GM12873 (cell line): ENCODE measurements at regions not wholly inside any gene's neighbourhood (a gene's known extent, or its start where the extent isn't known, plus 50 kb on each side); places are given as distances from the start of the nearest gene placed in this dataset.

Source experiments
- TF ChIP-seq, protein P1 (sequence below): IDR thresholded peaks from 2 replicates; pipeline ENCODE4 v1.5.1; 2012; ENCODE audit warnings: low read depth, mild to moderate bottlenecking, moderate library complexity, low read length, control low read depth; ENCODE audit not compliant: insufficient read depth; ENCODE audit errors: missing control alignments

DNA sequence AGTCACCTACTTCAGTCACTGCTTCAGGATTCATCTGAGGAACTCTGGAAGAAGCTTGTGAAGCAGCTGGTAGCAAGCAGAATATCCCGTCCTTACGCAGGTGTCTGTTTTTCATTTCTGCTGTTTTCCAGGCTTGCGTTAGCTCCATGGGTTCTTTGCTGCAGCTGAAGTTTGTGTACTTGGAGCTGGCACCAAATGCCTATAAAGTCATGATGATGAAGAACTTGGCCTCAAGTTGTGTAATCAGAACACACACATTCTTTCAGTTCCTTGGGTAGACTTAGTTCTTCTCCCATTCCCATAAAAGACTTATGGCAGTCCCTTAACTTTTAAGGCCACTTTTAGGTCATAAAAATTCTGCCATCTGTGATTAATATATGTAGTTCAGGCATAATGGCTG is 116.7 kb downstream of the LRRC70 start:
- TF ChIP-seq, protein P1, sequence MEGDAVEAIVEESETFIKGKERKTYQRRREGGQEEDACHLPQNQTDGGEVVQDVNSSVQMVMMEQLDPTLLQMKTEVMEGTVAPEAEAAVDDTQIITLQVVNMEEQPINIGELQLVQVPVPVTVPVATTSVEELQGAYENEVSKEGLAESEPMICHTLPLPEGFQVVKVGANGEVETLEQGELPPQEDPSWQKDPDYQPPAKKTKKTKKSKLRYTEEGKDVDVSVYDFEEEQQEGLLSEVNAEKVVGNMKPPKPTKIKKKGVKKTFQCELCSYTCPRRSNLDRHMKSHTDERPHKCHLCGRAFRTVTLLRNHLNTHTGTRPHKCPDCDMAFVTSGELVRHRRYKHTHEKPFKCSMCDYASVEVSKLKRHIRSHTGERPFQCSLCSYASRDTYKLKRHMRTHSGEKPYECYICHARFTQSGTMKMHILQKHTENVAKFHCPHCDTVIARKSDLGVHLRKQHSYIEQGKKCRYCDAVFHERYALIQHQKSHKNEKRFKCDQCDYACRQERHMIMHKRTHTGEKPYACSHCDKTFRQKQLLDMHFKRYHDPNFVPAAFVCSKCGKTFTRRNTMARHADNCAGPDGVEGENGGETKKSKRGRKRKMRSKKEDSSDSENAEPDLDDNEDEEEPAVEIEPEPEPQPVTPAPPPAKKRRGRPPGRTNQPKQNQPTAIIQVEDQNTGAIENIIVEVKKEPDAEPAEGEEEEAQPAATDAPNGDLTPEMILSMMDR, result no peak

DNA sequence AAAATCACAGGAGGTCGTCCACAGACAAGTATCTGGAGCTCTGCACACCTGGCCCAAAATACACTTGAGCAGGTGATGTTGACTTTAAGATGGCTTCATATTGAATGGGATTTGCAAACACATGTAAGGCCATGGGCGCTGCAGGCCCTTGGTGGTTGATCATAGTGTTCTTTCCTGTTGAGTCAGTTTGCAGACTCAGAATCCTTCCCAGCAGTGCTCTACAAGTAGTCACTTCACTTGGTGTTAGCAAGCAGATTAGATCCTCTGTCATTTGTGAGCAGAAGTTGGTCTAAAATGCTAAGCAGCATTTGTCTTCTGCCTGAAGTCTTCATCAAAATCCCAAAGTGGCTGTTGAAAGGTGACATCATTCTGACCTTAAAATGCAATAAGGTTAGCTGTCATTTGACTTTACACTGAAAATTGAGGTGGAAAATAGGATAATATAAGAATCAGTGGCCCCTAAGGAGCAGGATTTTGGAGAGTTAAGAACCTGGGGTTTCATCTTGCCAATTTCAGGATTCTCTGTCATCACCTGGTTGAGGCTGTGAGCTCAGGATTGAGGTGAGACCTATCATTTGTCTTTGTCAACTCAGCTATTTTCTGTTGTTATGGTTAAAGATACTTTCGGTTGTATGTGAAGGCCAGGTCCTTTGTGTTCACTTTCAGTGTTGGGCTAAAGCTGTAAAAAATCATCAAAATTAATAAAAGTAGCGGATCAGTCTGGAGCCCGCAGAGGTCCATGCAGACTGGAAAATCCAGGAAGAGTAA is 114.5 kb downstream of the LRRC70 start:
- TF ChIP-seq, protein P1, result no peak

DNA sequence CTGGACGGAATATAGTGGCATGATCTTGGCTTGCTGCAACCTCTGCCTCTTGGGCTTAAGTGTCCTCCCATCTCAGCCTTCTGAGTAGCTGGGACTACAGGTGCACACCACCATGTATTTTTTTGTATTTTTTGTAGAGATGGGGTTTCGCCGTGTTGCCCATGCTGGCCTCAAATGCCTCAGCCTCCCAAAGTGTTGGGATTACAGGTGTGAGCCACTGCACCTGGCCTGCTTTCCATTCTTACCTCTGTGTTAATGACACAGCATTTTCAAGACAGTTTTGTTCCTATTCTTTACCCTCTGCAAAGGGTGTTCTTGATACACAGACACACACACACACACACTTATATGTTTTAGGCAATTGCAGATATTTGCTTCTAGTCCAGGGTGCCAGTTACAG is 113.3 kb downstream of the LRRC70 start:
- TF ChIP-seq, protein P1, result no peak

DNA sequence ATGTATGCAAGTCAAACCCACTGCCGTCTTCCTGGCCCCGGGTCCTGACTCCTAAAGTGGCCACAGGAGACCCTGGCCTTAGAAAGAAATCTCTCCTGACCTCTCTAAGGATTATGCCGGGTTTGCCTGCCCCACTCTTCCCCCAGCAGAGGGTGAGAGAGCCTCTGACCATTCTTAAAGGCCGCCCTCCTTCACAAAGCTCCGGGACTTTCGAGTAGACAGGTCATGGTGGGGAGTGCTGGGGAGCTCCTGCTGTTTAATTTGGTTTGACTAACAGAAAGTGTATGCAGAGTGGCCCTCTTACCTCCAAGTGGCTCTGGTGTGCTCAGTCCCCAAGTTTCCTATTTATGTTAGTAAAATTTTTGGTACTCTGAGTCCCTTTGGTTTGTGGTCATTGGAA is 111.8 kb downstream of the LRRC70 start:
- TF ChIP-seq, protein P1, result no peak

DNA sequence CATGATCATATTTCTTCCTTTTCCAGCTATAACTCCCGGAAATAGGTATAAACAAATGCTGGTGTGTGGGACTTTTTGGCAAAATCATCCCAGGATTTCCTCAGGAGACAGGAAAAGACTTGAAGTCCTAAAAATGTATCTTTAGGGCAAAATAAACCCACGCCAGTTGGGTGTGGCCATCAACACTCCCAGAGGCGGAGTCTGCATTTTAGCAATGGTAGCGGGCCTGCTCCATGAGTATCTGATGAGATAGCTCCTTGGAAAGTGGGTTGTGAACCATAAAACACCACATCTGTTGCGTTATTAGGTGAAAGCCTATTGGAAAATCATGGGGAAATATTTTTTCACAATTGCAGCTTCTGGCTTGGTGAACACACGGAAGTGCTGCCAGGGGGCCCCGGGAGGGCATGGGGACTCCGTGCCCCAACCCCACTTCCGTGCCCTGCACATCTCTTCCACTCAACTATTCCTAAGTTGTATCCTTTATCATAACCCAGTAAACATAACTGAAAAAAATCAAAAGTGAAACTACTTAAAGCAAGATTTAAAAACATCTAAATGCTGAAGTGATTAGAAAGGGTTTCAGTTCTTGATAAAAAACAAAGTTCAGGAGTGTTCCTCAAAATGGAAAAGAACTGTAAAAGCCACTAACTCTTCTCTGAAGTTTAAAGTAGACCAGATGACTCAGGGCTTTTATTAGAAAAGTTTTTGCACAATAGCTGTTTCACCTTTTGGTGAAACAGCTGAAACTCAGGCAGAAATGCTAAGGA is 111.2 kb downstream of the LRRC70 start:
- TF ChIP-seq, protein P1, result no peak

DNA sequence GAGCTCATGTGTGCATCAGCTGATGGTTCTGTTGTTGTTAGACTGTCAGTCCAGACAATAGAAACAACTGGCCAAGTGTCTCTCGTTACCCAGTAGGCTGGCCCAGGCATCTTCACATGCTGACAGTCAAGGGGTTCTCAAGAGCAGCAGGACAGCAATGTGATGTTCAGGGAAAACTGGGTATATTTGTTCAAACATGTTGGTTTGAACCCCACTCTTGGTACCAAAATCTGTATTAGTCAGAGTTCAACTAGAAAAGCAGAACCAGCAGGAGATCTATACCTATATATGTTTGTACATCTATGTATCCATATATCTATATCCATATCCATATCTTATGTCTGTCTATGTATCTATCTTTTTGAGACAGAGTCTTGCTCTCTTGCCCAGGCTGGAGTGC is 108.1 kb downstream of the LRRC70 start:
- TF ChIP-seq, protein P1, result no peak

DNA sequence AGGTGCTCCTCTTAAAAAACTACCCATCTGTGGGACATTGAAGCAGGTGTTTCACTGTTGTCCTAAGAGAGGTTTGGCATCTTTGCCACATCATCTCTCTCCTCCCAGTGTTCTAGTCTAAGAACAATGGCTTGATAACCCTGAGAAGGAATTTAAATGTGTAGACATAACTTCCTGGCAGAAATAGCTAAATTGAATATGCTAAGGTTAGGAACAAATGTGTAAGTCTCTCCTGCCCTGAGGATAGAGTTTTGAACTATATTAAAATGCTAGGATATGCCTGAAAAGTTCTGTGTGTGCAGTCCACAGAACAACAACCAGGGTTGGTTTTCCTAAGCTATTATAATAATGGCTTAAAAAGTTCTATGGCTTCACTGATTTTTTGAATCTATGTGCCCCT is 106.6 kb downstream of the LRRC70 start:
- TF ChIP-seq, protein P1, result no peak
